ENCODE measurements at regions not wholly inside any gene's neighbourhood (a gene's known extent, or its start where the extent isn't known, plus 50 kb on each side); places are given as distances from the start of the nearest gene placed in this dataset.

DNA sequence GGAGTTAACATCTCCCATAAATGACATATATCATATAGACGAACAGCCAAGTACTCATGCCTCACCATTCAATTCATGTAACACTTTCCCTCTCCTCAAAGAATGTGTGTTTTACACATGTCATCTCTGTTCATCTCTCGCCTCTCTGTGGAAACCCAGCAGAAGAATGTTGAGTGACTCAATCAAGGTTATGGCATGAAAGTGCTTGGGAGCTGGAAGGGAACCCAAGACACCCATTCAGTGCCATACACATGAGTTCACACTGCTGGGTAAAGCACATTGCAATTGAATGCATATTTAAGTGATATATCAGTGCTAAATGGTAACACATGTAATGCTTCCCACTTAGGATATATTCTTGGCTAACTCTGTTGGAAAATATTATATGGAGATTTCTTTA, 322.9 kb downstream of the PTEN start:
- DNase-seq (ENCODE audit: low read depth) = no peak
- TF ChIP-seq, protein P1, sequence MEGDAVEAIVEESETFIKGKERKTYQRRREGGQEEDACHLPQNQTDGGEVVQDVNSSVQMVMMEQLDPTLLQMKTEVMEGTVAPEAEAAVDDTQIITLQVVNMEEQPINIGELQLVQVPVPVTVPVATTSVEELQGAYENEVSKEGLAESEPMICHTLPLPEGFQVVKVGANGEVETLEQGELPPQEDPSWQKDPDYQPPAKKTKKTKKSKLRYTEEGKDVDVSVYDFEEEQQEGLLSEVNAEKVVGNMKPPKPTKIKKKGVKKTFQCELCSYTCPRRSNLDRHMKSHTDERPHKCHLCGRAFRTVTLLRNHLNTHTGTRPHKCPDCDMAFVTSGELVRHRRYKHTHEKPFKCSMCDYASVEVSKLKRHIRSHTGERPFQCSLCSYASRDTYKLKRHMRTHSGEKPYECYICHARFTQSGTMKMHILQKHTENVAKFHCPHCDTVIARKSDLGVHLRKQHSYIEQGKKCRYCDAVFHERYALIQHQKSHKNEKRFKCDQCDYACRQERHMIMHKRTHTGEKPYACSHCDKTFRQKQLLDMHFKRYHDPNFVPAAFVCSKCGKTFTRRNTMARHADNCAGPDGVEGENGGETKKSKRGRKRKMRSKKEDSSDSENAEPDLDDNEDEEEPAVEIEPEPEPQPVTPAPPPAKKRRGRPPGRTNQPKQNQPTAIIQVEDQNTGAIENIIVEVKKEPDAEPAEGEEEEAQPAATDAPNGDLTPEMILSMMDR (IDR thresholded peaks at IDR 0.05; ENCODE audit: control insufficient read depth, extremely low read depth, insufficient read depth) = no peak
- no peak overlapping the region for H3K4me3 ChIP-seq (ENCODE audit: low read depth, low read length)

DNA sequence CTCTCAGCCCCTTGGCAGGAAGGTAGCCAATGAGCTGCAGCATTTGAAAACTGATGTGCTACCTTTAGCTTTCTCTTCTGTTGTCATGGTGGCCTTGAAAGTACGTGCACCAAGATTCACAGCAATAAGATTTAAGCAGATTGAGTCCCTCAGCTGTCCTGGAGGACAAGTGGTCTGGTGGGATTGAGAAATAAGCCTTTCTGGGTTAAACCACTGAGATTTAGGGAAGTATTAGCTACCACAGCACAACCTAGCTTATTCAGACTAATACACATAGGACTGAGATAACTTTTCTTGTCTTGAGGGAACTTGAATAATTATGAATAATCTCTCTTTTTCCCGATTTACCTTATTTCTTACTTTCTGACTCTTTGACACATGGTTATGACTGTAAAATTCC, 324.0 kb downstream of the PTEN start:
- DNase-seq (ENCODE audit: low read depth) = no peak
- H3K4me3 ChIP-seq (ENCODE audit: low read depth, low read length) = no peak overlapping the region
- TF ChIP-seq, protein P1 (IDR thresholded peaks at IDR 0.05; ENCODE audit: control insufficient read depth, extremely low read depth, insufficient read depth) = no peak

DNA sequence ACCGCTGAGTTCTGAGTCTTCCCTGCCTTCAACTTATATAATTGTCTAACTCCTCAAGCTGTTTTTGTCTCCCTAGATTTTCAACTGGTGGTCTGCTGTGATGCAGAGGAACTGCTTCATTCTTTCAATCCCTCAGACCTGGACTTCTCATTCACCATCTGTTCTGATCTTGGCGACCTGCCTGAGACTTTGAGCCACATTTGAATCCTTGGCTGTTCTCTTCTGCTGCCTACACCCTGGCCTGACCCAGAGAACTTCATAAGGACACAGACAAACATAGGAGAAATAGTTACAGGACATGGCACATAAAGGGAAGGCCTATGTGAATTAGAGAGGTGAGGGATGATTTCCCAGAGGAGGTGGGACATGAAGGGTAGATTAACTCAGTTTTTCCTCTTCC, 326.7 kb downstream of the PTEN start:
- no peak for DNase-seq (ENCODE audit: low read depth)
- TF ChIP-seq, protein P1 (IDR thresholded peaks at IDR 0.05; ENCODE audit: control insufficient read depth, extremely low read depth, insufficient read depth) = no peak
- H3K4me3 ChIP-seq (ENCODE audit: low read depth, low read length) = no peak overlapping the region

DNA sequence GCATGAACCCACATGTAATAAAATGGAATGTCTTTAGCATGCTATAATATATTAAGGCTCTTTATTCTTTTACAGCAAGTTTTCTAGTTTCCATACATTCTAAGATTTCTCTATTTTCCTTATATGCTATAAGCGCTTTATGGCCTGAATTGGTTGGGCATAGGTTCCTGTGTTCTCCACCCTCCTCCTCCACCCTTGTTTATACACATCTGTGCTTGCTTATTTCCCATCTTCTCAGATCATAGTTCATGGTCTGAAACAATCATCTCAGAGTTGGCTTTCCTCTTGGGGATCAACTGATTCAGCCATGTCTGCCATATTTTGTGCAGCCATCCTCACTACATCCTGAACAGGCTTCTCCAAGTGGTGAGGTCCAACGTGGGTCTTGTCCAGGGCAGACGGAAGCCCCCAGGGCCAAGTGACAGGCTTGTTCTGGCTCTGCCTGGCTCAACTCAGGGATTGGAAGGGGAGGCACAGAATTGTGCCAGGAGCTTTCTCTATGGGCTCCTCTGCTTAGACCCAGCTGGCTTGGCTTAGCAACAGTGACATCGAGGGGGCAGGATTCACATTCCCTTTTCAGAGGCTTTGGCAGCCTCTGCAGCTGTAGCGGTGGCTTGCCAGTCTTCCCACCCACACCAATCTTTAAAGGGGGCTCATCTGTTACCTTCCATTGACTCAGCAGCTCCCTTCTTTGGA, 327.3 kb downstream of the PTEN start:
- TF ChIP-seq, protein P1 (IDR thresholded peaks at IDR 0.05; ENCODE audit: control insufficient read depth, extremely low read depth, insufficient read depth) = no peak
- DNase-seq (ENCODE audit: low read depth) = no peak
- H3K4me3 ChIP-seq (ENCODE audit: low read depth, low read length) = no peak overlapping the region

DNA sequence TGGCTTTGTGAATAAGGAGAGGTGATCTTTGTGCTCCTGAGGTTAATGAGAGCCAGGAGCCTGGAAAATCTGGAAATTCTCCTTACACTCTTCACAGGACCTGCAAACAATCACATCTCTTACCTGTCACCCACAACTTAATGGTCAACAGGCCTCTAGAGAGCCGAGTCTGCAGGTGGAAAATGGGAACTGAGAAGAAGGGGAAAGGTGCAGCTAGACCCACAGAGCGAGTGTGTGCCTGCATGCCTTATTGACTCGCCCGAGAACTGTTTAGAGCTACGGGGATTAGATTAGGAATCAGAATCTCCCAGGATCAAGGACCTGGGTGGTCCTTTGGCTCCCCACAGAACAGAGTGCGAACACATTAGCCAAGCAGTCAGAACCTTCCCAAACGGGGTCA, 329.6 kb downstream of the PTEN start:
- no peak overlapping the region for H3K4me3 ChIP-seq (ENCODE audit: low read depth, low read length)
- no peak for DNase-seq (ENCODE audit: low read depth)
- TF ChIP-seq, protein P1 (IDR thresholded peaks at IDR 0.05; ENCODE audit: control insufficient read depth, extremely low read depth, insufficient read depth) = no peak

DNA sequence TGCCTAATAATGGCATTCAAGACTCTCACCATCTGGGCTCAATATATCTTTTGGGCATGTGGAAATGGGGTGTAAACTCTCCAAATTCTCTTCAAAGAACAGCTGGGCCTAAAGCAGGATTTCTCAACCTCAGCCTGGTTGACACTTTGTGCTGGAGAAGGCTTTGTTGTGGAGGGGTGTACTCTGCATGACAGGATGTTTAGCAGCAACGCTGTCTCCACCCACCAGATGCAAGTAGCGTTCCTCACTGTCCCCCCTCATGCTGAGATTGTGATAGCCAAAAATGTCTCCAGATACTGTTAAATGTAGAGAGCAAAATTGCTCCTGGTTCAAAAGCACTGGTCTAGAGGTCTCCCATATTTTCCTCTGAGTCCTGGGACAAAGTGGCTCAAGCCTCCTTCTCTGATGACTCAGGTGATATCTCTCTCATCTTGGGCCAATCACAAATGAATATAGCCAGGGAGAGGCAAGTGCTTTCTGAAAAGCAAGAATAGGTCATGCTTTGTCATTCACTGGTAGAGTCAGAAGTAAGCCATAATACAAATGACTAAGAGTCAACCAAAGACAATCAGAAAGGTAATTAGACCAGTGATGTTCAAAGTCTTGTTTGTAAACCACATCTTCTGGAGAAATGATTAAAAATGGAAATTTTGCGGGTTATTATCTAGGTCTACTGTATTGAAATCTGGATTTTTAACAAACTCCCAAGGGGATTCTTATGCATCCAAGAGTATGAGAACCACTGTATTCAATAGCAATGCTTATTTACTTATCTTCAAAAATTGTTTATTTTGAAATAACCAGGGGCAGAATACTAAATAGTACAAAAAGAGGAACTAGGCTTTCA, 330.8 kb downstream of the PTEN start:
- TF ChIP-seq, protein P1 (IDR thresholded peaks at IDR 0.05; ENCODE audit: control insufficient read depth, extremely low read depth, insufficient read depth) = no peak
- DNase-seq (ENCODE audit: low read depth) = no peak
- no peak overlapping the region for H3K4me3 ChIP-seq (ENCODE audit: low read depth, low read length)

Data from LNCaP clone FGC (cell line).